ENCODE measurements at regions not wholly inside any gene's neighbourhood (a gene's known extent, or its start where the extent isn't known, plus 50 kb on each side); places are given as distances from the start of the nearest gene placed in this dataset.

DNA sequence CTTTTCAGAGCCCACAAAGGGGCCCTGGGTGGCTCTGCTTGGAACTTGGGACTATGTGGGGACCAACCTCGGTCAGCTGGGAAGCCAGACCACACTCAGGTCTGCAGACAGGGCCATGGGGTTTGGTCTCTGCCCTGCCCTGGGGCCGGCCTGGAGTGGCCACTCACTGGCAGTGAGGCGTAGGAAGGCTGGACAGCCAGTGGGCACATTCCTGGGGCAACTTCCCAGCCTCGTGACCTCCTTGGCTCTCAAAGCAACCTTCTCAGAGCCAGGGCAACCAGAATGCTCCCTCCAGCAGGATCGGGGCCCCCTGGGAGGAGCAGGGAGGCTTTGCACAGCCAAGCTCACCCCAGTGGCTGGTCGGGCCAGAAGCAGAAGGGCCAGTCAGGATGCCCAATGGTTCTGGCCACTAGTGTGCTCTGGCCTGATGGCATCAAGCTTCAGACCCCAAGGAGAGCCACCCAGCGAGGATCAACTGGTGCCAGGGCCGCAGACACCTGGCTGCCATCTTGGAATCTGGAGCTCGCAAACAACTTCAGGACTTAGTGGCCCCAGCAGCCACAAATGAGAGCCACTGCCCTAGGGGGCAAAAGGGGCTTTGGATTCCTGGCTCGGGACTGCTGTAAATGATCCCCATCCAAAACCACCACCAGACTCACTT lies 87.1 kb downstream of the MYEOV start:
- intact Hi-C loops (cut with micrococcal nuclease), result no loop called here
- H3F3A ChIP-seq (ENCODE audit: low read length, unreplicated experiment), result no peaks in the 10 kb centered on the region
- H3K4me3 ChIP-seq (ENCODE audit: low read length), result no peak overlapping the region
- BruUV-seq (replicated peaks), result no TSS peak
- H3K27ac ChIP-seq (ENCODE audit: low read length), result no peak overlapping the region
- ATAC-seq (no peak), DNase-seq (no peak)
- no peaks in the 10 kb centered on the region for H3K36me3 ChIP-seq (ENCODE audit: low read depth, low read length)
- no peaks in the 10 kb centered on the region for H3K27me3 ChIP-seq (ENCODE audit: low read length)
- H3K9me2 ChIP-seq (replicated peaks; ENCODE audit: low read length), result no peaks in the 10 kb centered on the region
- no peak overlapping the region for H3K4me2 ChIP-seq (ENCODE audit: low read length)
- no peaks in the 10 kb centered on the region for H3K9me3 ChIP-seq (ENCODE audit: low read length)
- 0 out of 2 replicates have a peak, but pooled peaks cover 5% of the 10 kb centered on the region for H3K4me1 ChIP-seq (ENCODE audit: insufficient read depth, low read length)
- H4K20me1 ChIP-seq (ENCODE audit: low read length), result no peaks in the 10 kb centered on the region
- TF ChIP-seq EZH2 (IDR thresholded peaks at IDR 0.05; ENCODE audit: low read length, unreplicated experiment) (no peak), EZH2phosphoT487 (IDR thresholded peaks at IDR 0.05; ENCODE audit: borderline replicate concordance, low read length) (no peak), CTCF (conservative IDR thresholded peaks at IDR 0.05; ENCODE audit: low read depth, low read length) (no peak)
- no peaks in the 10 kb centered on the region for H3K79me2 ChIP-seq (ENCODE audit: low read length)
- CTCF ChIA-PET, result no interaction called here
- POLR2A ChIA-PET (ENCODE audit: unreplicated experiment), result no interaction called here
- no peak overlapping the region for H3K9ac ChIP-seq (ENCODE audit: low read length)
- no peak overlapping the region for H2AFZ ChIP-seq (ENCODE audit: low read length)

DNA sequence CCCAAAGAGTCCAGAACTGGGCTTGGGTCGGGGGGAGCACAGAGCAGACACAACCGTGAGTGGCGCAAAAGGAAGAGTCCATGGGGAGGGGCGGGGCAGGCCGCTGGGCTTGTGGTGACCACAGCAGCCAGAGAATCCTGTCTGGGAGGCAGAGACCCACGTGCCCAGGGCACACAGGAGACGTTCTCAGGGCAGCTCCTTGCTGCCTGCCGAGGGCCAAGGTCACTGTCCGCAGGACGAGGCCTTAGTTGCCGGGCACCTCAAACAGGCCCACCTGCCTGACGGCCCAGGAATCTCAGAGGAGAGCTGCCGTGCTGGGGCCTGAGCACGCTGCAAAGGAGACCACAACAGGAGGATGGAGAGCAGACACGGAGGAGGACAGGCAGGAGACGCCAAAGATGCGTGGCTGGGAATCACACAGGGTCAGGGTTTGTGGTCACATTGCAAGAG lies 87.8 kb downstream of the MYEOV start:
- Histone ChIP-seq H3K4me2 (ENCODE audit: low read length) (no peak overlapping the region), H3K9ac (ENCODE audit: low read length) (no peak overlapping the region)
- POLR2A ChIA-PET (ENCODE audit: unreplicated experiment), result no interaction called here

More for the DNA sequence above, 87.8 kb downstream of the MYEOV start:
- no peak overlapping the region for H3K27ac ChIP-seq (ENCODE audit: low read length)
- H3K27me3 ChIP-seq (ENCODE audit: low read length), result no peaks in the 10 kb centered on the region
- H3K9me2 ChIP-seq (replicated peaks; ENCODE audit: low read length), result no peaks in the 10 kb centered on the region
- no peaks in the 10 kb centered on the region for H3K79me2 ChIP-seq (ENCODE audit: low read length)
- H3K9me3 ChIP-seq (ENCODE audit: low read length), result no peaks in the 10 kb centered on the region
- H4K20me1 ChIP-seq (ENCODE audit: low read length), result no peaks in the 10 kb centered on the region
- no TSS peak for BruUV-seq (replicated peaks)
- 0 out of 2 replicates have a peak, but pooled peaks cover 1% of the 10 kb centered on the region for H3K4me1 ChIP-seq (ENCODE audit: insufficient read depth, low read length)
- no peaks in the 10 kb centered on the region for H3K36me3 ChIP-seq (ENCODE audit: low read depth, low read length)
- no peaks in the 10 kb centered on the region for H3F3A ChIP-seq (ENCODE audit: low read length, unreplicated experiment)
- H3K4me3 ChIP-seq (ENCODE audit: low read length), result no peak overlapping the region
- H2AFZ ChIP-seq (ENCODE audit: low read length), result no peak overlapping the region
- CTCF ChIA-PET, result no interaction called here
- DNase-seq, result no peak
- no peak for ATAC-seq
- TF ChIP-seq EZH2phosphoT487 (IDR thresholded peaks at IDR 0.05; ENCODE audit: borderline replicate concordance, low read length) (no peak), CTCF (conservative IDR thresholded peaks at IDR 0.05; ENCODE audit: low read depth, low read length) (no peak), EZH2 (IDR thresholded peaks at IDR 0.05; ENCODE audit: low read length, unreplicated experiment) (no peak)
- intact Hi-C loops (cut with micrococcal nuclease), result no loop called here
